ENCODE measurements at regions not wholly inside any gene's neighbourhood (a gene's known extent, or its start where the extent isn't known, plus 50 kb on each side); places are given as distances from the start of the nearest gene placed in this dataset.

DNA sequence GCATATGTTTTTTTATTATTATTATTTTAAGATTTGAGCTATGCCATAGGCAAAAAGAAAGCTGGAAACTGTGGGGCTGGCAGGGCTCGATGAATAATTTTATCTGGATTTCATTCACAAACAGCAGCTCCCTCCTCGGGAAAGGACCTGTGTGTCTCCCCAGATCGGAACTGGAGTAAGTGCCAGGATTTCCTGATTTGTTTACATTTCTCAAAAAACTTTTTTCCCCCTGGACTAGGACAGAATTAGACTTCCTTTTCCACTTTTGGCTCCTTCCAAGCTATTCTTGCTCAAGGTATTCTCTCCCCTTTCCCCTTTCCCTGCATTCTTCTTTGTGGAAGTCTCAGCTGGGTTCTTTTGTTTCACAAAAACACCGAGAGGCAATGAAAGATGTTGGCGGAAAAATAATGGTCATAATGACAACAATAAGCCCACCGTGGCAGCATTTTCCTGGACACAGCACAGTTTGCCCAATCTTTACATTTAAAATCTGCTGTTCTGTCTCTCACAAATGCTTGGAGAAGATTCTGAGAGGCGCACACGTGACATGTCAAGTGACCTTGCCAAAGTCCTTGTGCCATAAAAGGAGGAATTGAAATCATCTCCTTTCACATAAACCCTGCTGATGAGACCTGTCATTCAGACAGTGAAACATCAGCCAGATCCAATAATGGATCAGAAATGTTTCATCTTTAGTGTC, 85.8 kb upstream of the PREP start:
- H2AFZ ChIP-seq (ENCODE audit: low read length), result no peak overlapping the region
- no peaks in the 10 kb centered on the region for H3K9me3 ChIP-seq (ENCODE audit: low read length)
- intact Hi-C loops (cut with micrococcal nuclease; ENCODE audit: unreplicated experiment), result loop anchor here (5.0 to 10.0 kb wide), 2 partner anchors 734 to 956 kb away; no protein-coding TSS in a partner anchor
- peaks cover 5% of the 10 kb centered on the region for H3K4me1 ChIP-seq (ENCODE audit: insufficient read depth, low read length, poor library complexity, severe bottlenecking)
- TF ChIP-seq EZH2phosphoT487 (IDR thresholded peaks at IDR 0.05; ENCODE audit: borderline replicate concordance, low read depth, low read length), result no peak
- TF ChIP-seq, protein P1, sequence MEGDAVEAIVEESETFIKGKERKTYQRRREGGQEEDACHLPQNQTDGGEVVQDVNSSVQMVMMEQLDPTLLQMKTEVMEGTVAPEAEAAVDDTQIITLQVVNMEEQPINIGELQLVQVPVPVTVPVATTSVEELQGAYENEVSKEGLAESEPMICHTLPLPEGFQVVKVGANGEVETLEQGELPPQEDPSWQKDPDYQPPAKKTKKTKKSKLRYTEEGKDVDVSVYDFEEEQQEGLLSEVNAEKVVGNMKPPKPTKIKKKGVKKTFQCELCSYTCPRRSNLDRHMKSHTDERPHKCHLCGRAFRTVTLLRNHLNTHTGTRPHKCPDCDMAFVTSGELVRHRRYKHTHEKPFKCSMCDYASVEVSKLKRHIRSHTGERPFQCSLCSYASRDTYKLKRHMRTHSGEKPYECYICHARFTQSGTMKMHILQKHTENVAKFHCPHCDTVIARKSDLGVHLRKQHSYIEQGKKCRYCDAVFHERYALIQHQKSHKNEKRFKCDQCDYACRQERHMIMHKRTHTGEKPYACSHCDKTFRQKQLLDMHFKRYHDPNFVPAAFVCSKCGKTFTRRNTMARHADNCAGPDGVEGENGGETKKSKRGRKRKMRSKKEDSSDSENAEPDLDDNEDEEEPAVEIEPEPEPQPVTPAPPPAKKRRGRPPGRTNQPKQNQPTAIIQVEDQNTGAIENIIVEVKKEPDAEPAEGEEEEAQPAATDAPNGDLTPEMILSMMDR (conservative IDR thresholded peaks at IDR 0.05; ENCODE audit: low read length), result no peak
- no peak overlapping the region for H3K4me3 ChIP-seq (ENCODE audit: low read depth, low read length, poor library complexity, severe bottlenecking)
- no peak overlapping the region for H3K27ac ChIP-seq (ENCODE audit: low read depth, low read length, poor library complexity, severe bottlenecking)
- no peaks in the 10 kb centered on the region for H3K36me3 ChIP-seq (ENCODE audit: insufficient read depth, low read length)
- ChIA-PET CTCF (ENCODE audit: unreplicated experiment) (no interaction called here), POLR2A (interaction anchor here (0.7 to 1.2 kb wide), 4 partner anchors 9 to 157 kb away, joined by 3 to 4 read pairs (median 3); no protein-coding TSS in a partner anchor)
- no TSS peak for BruUV-seq (replicated peaks)
- H3K79me2 ChIP-seq (ENCODE audit: insufficient read depth, low read depth, low read length), result no peaks in the 10 kb centered on the region
- H3K4me2 ChIP-seq (ENCODE audit: low read length), result no peak overlapping the region
- H4K20me1 ChIP-seq (ENCODE audit: insufficient read depth, low read length), result no peaks in the 10 kb centered on the region
- H3K9me2 ChIP-seq (ENCODE audit: insufficient read depth, low read length), result no peaks in the 10 kb centered on the region
- DNase-seq (ENCODE audit: low spot score), result no peak

DNA sequence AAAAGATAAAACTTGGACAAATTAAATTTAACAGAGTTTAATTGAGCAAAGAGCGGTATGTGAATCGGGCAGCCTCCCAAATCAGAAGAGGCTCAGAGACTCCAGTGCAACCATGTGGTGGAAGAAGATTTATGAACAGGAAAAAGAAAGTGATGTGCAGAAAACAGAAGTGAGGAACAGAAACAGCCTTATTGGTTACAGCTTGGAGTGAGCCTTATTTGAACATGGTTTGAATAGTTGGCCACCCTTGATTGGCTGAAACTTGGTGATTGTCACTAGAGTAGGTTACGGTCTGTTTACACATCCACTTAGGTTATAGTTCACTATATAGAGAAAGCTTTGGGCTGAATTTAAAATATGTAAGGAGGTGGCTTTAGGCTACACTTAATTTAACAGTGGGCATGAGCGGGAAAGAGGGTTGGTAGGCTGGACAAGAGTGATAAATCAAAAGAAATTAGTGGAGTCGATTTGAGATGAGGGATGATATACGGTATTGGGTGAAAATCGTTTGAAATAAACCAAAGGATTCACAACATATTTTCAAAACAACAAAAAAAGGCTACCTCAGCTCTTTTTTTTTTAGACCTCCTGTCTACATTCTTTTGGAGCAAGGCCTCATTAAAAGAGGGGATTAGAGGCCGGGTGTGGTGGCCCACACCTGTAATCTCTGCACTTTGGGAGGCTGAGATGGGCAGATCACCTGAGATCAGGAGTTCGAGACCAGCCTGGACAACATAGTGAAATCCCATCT, 84.3 kb upstream of the PREP start:
- no peaks in the 10 kb centered on the region for H3K9me2 ChIP-seq (ENCODE audit: insufficient read depth, low read length)

More for the DNA sequence above, 84.3 kb upstream of the PREP start:
- H4K20me1 ChIP-seq (ENCODE audit: insufficient read depth, low read length), result no peaks in the 10 kb centered on the region
- intact Hi-C loops (cut with micrococcal nuclease; ENCODE audit: unreplicated experiment), result loop anchor here (5.0 to 10.0 kb wide), 2 partner anchors 735 to 958 kb away; no protein-coding TSS in a partner anchor
- H3K4me2 ChIP-seq (ENCODE audit: low read length), result no peak overlapping the region
- no peak overlapping the region for H3K27ac ChIP-seq (ENCODE audit: low read depth, low read length, poor library complexity, severe bottlenecking)
- H2AFZ ChIP-seq (ENCODE audit: low read length), result peak overlapping the region; percentile 19; the same call in 1 of the 2 replicates
- peaks cover 5% of the 10 kb centered on the region for H3K4me1 ChIP-seq (ENCODE audit: insufficient read depth, low read length, poor library complexity, severe bottlenecking)
- no TSS peak for BruUV-seq (replicated peaks)
- no peaks in the 10 kb centered on the region for H3K36me3 ChIP-seq (ENCODE audit: insufficient read depth, low read length)
- DNase-seq (ENCODE audit: low spot score), result peak; percentile 18
- no peak for TF ChIP-seq EZH2phosphoT487 (IDR thresholded peaks at IDR 0.05; ENCODE audit: borderline replicate concordance, low read depth, low read length)
- TF ChIP-seq, protein P1 (conservative IDR thresholded peaks at IDR 0.05; ENCODE audit: low read length), result no peak
- no peaks in the 10 kb centered on the region for H3K79me2 ChIP-seq (ENCODE audit: insufficient read depth, low read depth, low read length)
- ChIA-PET POLR2A (interaction anchor here (0.6 to 1.5 kb wide), 3 partner anchors 10 to 603 kb away, joined by 3 to 5 read pairs (median 4); no protein-coding TSS in a partner anchor), CTCF (ENCODE audit: unreplicated experiment) (no interaction called here)
- H3K9me3 ChIP-seq (ENCODE audit: low read length), result no peaks in the 10 kb centered on the region
- H3K4me3 ChIP-seq (ENCODE audit: low read depth, low read length, poor library complexity, severe bottlenecking), result no peak overlapping the region

Data from OCI-LY7 (cell line).